NCI-H2171 treated with DMSO at 0.1 percent for 48 hours (cell line): ENCODE measurements at regions not wholly inside any gene's neighbourhood (a gene's known extent, or its start where the extent isn't known, plus 50 kb on each side); places are given as distances from the start of the nearest gene placed in this dataset.
A peak's percentile ranks its signal among the peaks of the same experiment; 100 is the strongest.
"Not testable (repeated sequence)": the region's sequence is repeated elsewhere in the genome, so short reads cannot be mapped to it uniquely, and the experiment has no call there.

Source experiments
- DNase-seq: peaks from one replicate; lab custom pipeline; 2025; lab: John Stamatoyannopoulos, UW

DNA sequence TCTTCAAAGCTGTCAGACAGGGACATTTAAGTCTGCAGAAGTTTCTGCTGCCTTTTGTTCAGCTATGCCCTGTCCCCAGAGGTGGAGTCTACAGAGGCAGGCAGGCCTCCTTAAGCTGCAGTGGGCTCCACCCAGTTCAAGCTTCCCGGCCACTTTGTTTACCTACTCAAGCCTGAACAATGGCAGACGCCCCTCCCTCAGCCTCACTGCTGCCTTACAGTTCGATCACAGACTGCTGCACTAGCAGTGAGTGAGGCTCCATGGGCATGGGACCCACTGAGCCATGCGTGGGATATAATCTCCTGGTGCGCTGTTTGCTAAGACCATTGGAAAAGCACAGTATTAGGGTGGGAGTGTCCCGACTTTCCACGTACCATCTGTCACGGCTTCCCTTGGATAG is 585.9 kb upstream of the HS3ST5 start:
- DNase-seq: not testable (repeated sequence)

DNA sequence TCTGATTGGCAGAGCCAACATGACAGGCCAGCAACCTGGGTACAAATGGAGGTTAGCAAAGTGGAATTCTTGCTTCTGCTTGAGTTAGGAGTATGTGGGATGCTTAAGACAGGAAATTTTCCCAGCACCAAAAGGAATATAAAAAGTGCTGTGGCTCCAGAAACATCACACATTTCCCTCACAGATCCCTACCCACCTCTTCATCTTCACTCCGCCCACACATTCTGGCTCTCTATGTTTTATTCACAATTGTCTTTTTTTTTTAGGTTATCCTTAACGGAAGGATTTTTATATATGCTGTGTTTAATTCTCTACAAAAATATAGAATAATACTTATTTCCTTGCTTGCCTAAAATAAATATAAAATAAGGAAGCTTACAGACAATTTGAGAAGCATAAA is 563.3 kb upstream of the HS3ST5 start:
- no peak for DNase-seq

DNA sequence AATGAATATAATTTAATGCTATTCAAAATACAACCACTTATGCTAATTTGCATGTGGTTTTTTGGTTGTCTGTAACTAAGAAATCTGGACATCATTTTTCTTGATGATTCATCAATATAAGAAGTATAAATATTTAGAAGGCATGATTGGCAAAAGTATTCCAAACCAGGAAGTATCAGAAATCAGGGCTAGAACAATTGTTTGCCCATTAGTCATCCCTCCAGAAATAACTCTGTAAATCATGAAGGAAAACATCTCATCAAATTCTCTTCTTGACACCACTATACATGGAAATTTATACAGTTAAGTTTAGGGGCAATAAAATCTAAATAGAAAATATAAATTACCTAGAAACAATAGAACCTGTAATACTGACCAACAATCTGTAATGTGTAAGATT is 554.7 kb upstream of the HS3ST5 start:
- DNase-seq: no peak

DNA sequence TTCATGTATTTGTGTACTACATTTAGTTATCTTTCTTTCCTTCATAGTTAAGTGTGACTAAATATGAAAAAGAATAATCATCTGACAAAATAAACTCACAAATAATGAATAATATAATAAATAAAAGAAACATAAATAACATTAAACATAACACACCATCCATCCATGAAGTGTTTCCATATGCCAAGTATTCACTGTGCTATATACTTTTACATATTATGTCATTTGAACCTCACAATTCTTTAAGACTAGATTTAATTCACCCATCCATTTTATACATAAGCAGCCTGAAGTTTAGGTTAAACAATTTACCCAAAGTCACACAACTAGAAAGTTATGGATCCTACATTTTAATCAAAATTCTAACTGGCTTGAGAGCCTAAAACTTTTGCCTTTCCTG is 549.4 kb upstream of the HS3ST5 start:
- DNase-seq: no peak

DNA sequence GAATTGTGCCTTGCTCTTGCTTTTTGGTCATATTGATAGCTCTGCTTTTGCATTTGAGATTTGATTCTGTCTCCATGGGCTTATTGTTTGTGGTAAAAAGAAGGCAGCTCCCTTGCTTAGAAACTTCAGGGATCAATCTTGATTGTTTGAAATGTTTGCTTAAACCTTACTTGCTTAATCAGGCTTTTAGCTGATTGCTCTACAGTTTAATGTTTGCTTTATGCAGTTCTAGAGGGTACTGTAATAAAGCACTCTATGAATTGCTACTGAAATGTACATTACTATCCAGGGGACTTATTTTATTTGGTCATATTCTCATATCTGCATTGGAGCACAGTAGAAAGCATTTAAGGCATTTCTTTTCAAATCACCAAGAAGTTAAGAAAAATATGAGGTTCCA is 545.4 kb upstream of the HS3ST5 start:
- no peak for DNase-seq

DNA sequence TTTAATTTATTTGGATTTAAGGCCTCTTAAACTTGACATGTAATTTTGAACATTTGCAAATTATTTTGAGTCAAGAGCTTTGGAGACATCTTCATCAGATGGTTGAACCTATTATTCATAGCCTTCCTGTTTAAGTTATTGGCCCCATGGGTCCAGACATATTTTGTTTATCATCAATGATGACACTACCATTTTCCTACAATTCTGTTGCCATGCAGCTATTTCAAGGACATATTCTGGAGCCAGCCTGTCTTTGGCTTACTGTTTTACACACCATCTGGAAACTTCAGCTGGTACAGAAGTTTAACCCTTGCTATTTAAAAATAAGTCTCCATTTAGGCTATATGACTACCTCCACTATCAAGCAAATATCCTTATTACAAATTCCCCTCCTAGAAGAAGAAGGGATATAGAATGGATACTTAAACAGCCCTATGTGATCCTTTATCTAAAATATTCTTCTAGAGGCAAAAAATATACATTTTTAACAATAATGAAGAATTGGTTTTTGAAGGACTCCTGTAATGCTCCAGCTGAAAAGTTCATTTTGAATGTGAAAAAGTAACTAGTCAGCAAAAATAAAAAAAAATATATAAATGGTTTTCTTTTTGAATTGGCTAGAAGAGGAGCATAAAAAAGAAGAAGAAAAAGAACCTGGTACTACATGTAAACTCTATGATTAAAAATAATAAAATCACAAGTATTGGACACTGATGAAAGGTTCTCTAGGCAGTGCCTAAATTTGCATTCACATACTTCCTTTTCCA is 544.0 kb upstream of the HS3ST5 start:
- peak; percentile 90 for DNase-seq

DNA sequence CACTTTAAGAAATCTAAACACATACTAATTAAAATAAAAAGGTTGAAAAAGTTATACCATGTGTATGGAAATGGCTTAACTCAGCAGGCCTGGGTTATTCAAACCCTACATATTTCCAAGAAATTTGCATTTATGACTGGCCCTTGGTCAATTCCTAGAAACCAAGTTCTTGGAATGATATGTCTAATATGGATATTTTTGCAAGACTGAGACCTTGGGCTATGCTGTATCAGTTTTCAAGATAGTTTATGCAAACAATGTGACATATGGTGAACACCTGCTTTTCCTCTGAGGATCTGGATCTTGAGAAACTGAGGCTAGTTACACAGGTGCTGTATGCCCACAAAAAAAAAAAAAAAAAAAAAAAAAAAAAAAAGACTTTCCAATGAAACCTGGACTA is 536.9 kb upstream of the HS3ST5 start:
- peak; percentile 78 for DNase-seq

DNA sequence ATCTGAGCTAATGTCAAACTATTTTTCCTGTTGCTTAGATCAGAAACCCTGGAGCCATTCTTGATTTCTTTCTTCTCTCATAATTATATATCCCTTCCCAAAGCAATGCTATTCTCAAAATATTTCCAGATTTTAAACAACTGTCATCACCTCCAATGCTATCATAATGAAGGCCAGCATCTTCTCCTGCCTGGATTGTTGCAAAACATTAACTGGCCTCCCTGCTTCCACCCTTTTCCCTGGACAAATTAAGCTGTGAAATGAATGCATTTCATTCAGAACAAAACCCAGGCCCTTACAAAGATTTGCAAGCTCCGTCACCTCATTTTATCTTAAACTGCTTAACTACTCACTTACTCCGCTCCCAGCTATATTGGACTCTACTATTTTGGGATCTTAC is 535.3 kb upstream of the HS3ST5 start:
- DNase-seq: no peak

DNA sequence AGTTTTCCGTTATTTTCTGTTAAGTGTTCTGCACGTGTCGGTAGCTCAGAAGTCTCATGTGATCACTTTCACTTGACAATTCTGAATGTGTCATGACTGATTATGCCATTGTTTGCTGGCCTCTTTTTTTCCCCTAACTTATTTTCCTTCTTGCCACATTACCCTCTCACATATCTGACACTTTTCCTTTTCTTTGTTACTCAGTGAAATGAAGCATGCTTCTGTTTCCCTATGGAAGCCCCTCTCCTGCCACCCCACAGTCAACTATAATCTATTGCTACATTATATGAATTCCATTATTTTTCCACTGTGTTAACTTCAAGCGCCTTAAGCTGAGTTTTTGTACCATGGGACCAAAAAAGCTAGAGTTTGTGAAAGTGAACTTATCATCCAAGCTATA is 531.6 kb upstream of the HS3ST5 start:
- no peak for DNase-seq

DNA sequence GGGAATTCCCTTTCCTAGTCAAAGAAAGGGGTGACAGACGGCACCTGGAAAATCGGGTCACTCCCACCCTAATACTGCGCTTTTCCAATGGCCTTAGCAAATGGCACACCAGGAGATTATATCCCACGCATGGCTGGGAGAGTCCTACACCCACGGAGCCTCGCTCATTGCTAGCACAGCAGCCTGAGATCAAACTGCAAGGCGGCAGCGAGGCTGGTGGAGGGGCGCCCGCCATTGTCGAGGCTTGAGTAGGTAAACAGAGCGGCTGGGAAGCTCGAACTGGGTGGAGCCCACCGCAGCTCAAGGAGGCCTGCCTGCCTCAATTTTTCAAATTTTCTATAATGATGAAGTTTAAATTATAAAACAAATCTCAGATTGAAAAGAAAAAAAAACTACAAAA is 522.7 kb upstream of the HS3ST5 start:
- not testable (repeated sequence) for DNase-seq

DNA sequence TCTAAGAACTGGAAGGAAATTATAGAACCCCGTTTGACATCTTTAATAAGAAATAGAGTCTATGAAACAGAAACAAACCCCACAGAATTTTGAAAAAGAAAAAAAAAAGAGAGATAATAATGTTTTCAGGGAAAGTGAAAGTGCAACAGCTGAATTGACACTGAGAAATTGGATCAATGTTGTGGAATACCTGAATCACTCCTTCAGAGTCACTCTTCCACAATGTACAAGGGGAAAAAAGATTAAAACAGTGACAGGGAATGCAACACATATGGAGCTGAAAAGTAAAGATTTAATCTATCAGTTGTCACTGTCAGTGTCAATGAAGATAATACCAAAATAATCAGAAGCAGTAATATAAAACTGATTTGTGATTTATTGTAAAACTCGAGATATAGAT is 520.8 kb upstream of the HS3ST5 start:
- DNase-seq: no peak

DNA sequence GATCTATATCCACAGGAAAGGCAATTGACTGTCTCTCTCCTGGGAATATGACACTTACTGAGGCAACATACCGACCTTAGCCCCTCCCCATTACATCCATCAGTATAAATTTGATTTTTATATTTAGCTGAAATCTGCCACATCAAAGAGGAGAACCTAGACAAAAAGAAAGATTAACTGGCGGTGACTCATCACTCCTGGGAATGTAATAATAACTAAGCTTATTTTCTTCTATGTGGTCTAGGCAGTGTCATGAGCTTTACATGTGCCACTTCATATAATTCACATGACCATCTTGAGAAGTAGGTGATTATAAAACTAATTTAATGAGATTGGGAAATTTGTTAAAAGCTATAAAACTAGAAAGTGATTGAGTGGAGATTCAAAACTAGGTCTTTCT is 520.0 kb upstream of the HS3ST5 start:
- DNase-seq: no peak

DNA sequence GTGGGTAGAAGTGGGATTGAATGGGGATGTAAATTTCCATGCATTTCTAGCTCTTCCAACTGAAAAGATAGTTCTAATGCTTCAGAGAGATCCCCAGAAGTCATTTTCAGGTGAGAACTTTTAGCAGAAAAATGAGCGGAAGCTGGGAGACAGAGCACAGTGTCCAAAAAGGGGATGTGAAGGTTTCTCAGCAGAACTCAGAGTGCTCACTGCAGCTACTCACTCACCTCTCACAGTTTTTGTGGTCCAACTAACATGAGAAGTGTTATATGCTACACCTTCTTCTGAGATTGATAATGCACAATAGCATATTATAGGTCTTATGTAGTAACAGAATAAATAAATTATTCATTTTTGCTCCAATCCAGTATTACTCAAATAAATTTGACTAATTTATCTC is 519.2 kb upstream of the HS3ST5 start:
- DNase-seq: no peak

DNA sequence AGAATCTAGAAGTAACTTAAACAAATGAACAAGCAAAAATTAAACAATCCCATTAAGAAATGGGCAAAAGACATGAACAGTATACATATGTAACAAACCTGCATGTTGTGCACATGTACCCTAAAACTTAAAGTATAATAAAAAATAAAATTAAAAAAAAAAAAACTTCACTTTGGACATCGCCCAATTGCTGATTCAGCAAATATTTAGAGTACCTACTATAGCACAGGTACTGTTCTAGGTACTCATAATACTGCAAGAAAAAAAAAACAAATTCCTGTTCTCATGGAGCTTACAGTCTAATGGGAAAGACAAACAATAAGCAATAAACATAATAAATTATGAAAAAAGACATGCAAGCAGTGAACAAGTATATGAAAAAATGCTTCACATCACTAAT is 501.5 kb upstream of the HS3ST5 start:
- DNase-seq: no peak

DNA sequence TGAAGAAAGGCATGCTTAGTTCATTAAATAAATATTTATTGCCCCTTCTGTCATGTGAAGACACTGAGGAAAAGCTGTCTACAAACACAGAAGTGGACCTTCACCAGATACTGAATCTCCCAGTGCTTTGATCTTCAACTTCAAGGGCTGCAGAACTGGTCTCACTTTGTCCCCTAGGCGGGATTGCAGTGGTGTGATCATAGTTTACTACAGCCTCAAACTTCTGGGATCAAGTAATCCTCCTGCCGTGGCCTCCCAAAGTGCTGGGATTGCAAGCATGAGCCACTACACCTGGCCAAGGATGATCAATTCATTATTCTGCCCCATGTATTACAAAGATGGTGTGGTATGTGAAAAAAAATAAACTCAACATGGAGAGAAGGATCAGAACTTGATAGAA is 496.2 kb upstream of the HS3ST5 start:
- DNase-seq: no peak

DNA sequence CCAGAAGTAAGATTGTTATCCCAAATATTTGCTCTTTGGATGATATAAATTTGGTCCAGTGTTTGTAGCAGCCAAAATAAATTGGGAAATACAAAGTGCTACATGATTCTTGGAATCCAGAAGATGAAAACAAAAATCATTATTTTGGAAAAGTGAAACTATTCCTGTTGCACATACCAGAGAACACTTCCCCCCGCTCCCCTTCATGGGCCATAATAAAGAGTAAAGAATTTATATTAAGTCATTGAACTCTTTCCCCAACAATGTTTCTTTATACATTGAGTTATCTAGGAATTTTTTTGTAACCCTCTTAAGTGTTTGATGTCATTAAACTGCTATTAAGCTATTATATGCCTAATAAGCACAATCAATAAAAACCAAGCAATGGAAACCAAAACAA is 490.4 kb upstream of the HS3ST5 start:
- DNase-seq: no peak

DNA sequence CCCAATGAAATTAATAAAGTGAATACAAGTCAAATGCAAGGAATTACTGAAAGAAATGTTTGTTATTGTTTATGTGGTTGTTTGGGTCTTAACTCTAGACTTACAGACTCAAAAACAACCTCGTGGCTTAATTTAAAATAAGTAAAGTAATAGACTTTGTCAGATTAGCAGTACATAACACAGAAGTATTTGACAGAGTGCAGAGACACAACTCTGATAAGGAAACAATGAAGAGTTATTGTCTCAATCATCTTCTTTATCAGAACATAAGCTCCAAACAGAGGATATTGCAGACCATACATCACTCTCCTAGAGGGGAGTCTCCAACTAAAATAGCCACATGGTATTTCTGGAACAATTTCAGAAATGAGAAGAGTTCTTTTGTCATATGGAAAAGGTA is 487.7 kb upstream of the HS3ST5 start:
- DNase-seq: no peak

DNA sequence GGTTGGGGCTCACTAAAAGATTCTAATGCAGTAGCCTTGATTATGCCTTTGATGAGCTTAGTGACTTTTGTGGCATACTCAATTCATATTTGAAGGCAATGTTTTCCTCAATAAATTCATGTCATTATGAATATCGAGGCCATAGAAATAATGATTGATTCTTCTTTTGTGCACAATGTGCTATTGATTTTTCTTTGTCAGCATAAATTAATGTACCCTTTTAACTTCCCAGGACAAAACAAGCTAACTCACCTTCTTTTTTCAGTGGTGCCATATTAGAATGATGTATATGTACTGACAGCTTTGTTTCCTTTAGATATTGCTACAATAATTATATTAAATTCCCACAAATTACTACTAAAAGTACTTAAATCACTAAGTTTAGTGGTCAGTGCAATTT is 484.3 kb upstream of the HS3ST5 start:
- DNase-seq: no peak

DNA sequence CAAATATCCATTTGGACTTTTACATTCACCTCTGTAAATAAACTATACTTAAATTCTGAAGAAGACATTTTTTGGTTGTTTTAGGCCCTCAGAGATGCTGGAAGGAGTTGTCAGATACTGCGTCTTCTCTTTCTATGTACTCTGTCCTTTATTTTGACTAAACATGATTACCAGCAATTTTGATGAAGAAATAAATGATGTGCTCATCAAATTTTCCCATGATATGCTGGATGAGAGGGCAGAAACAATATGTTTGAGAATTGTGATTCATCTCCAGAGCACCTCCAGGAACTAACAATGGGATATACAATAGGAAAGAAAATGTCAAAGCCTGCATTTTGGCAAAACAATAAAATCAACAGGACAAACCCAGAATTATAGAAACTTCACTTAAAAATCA is 481.6 kb upstream of the HS3ST5 start:
- no peak for DNase-seq

DNA sequence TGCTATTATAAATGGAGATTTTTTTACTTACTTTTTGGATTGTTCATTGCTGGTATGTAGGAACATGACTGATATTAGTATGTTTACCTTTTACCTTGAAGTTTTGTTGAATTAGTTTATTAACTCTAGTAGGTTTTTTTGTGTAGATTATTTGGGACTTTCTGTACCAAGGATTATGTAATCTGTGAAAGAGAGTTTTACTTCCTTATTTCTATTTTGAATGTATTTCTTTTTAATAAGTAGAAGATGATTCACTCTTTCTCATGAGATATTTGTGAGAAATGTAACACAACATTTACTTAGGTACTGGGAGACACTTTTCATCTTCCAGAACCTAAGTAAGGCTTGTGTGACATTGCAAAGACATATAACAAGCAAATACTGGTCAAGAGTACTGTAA is 473.9 kb upstream of the HS3ST5 start:
- DNase-seq: no peak

DNA sequence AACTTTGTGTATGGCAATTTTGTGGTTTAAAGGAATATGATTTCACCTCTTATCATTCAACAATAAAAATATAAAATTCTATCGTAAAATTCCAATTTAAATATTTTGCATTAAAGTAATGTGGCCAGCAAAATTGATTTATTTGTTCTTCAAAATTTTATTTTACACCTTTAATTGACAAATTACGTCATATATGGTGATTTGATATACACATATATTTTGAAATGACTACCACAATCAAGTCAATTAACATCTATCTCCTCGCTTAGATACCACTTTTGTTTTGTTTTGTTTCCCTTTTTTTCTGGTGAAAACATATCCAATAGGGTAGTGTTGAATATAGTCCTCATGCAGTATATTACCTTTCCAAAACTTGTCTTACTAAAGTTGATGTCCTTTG is 467.6 kb upstream of the HS3ST5 start:
- no peak for DNase-seq

DNA sequence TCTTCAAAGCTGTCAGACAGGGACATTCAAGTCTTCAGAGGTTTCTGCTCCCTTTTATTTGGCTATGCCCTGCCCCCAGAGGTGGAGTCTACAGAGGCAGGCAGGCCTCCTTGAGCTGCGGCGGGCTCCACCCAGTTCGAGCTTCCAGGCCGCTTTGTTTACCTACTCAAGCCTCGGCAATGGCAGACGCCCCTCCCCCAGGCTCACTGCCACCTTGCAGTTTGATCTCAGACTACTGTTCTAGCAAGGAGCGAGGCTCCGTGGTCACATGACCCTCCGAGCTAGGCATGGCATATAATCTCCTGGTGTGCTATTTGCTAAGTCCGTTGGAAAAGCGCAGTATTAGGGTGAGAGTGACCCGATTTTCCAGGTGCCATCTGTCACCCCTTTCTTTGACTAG is 462.6 kb upstream of the HS3ST5 start:
- DNase-seq: not testable (repeated sequence)

DNA sequence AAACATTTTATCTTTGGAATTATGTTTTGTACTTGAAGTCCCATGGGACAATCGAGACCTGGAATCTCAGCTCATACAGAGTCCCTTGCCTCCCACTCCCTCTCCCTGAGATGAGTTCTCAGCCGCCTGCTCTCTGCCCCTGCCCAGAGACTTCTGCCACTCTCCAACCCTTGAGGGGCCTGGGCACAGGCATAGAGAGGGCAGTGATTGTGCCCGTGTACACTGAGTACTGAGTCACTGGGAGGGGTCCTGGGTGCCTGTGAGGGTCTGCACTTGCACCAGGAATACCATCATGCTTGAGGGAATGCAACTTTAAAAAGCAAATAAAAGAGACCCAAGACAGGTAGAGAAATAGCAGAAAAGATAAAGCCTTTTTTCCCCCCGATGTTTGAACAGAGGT is 453.8 kb upstream of the HS3ST5 start:
- DNase-seq: no peak

DNA sequence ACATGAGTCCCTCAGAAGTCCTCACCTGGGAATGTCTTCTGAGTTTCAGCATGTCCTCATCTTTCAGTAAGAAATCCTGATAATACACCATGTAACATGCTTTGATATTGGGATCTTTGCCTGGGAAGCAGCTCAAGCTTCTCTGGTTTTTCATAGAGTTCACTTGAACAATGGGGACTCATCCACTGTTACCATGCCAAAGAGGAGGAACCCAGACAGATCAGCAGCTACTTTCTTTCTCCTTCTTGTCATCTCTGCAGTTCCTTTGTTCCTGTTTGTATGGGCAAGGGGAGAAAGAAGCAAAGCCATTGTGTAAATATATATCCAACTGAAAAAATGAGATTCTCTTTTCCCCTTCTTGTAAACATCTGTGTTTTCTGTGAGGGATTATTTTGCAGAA is 450.6 kb upstream of the HS3ST5 start:
- no peak for DNase-seq
